ENCODE measurements at regions not wholly inside any gene's neighbourhood (a gene's known extent, or its start where the extent isn't known, plus 50 kb on each side); places are given as distances from the start of the nearest gene placed in this dataset.

DNA sequence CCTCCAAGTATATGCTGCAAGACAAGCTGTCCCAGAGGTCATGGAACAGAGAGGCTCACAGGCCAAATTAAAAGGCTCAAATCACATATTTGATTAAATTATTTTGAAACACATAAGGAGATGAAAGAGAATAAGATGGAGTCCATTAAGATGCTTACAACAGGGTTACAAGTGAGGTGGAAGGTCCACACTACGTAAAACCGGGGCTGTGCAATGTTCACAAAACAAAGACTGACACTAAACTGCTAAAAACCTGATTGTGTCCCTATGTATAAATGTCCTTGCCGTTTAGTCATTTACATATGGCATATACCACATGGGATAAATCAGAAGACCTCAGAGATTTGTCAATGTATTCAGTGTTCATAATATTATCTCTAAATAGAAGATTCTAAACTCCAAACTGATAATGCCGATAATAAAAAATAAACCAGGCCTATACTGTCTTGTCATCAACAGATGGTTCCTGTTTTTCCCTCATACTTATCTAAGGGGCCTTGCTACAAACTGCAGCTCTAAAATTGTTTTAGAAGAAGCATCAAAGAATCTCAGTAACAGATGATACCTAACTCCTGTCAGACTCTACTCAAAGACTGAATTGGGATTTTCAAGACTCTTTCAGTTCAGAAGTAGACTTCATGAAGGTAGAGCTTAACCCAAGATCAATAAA, 51.8 kb upstream of the RIPOR2 start:
- H3K27ac ChIP-seq: no peak overlapping the region
- TF ChIP-seq CTCF (conservative IDR thresholded peaks at IDR 0.05): no peak
- TF ChIP-seq ZFX (IDR thresholded peaks at IDR 0.05): no peak

DNA sequence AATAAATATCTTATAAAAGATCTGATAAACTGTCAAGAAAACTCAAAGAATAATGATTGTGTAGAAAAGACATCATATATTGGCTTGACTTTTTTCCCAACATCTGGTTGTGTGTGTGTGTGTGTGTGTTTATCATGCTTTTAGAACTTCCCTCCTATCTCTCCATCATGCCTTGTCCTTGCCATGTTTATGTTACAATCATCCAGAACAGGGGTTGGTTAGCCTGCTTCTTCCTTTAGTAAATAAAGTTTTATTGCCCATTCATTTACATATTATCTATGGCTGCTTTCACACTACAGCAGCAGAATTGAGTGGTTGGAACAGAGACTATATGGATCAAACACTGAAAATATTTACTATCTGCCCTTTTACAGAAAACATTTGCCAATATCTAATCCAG, 52.8 kb upstream of the RIPOR2 start:
- no peak for TF ChIP-seq ZFX (IDR thresholded peaks at IDR 0.05)
- TF ChIP-seq CTCF (conservative IDR thresholded peaks at IDR 0.05): no peak
- no peak overlapping the region for H3K27ac ChIP-seq

DNA sequence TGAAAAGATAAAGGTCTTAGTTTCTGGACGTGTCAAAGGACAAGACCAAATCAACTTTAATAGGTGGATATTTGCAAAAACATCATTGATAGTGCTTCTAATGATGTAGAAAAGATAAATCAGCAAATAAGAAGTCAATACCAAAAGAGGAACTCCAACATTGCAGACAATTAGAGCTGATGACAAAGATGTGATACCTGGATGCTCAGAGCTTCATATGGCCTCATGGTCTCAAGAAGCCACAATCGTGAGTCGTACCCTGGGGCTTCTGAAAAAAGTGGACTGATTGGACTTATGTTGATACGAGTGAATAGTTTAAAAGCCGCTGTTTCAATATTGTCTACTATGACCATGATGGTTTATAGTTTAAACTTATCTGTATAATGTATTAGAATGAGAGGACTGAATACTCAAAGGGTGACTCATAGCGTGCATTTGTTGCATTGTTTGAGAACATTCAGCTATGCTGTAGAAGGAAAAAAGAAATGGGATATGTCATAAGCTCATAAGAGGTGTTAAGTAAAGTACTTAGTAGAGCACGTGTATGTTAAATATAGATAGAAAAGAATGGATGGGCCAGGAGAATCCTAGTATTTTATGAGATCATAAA, 54.6 kb upstream of the RIPOR2 start:
- no peak overlapping the region for H3K27ac ChIP-seq

GRCh38 chr6:24990944-24991809, 55.4 kb upstream of the RIPOR2 start:
- H3K27ac ChIP-seq: peak overlapping the region; percentile 15; the same call in 1 of the 2 replicates
- TF ChIP-seq CTCF (conservative IDR thresholded peaks at IDR 0.05): no peak
- TF ChIP-seq ZFX (IDR thresholded peaks at IDR 0.05): no peak

More for the DNA sequence above, 54.6 kb upstream of the RIPOR2 start:
- no peak for TF ChIP-seq ZFX (IDR thresholded peaks at IDR 0.05)
- TF ChIP-seq CTCF (conservative IDR thresholded peaks at IDR 0.05): no peak

GRCh38 chr6:24991810-24992467, 56.2 kb upstream of the RIPOR2 start:
- TF ChIP-seq CTCF (conservative IDR thresholded peaks at IDR 0.05): peak; percentile 88
- no peak for TF ChIP-seq ZFX (IDR thresholded peaks at IDR 0.05)
- peak overlapping the region; percentile 15; the same call in 1 of the 2 replicates for H3K27ac ChIP-seq

DNA sequence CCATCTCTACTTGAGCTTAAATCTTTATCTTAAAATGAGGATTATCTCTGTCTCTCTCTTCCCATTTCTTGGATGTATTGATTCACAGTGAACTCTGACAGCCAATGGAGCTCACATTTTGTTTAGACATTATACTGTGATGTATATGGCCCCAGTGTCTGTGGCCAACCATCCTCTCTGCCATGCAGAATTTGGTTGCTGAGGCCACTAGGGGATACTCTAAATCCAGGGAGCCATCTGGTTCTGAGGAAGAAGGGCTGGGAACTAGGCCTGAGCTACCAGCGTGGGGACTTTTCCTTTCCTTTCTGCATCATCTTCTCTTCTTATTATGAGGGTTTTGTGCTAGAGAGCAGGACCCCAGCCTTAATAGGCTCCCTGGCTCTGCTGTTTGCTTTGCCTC, 59.1 kb upstream of the RIPOR2 start:
- H3K27ac ChIP-seq: no peak overlapping the region; the same call in 1 of the 2 replicates
- TF ChIP-seq ZFX (IDR thresholded peaks at IDR 0.05): no peak
- no peak for TF ChIP-seq CTCF (conservative IDR thresholded peaks at IDR 0.05)

All from C4-2B (cell line).